ENCODE measurements at regions not wholly inside any gene's neighbourhood (a gene's known extent, or its start where the extent isn't known, plus 50 kb on each side); places are given as distances from the start of the nearest gene placed in this dataset.

- in situ Hi-C loops (cut with MboI) = no loop called here
- ChIA-PET CTCF (no interaction called here), SMC1A (ENCODE audit: uncharacterized antibody, unreplicated experiment) (interaction anchor here (1.2 kb wide), 1 partner anchor 150 kb away, joined by 3 read pairs; no protein-coding TSS in a partner anchor)
Measured at GRCh38 chr5:73304381-73304780, 131.4 kb downstream of the TMEM174 start.

More at GRCh38 chr5:73304381-73304780, 131.4 kb downstream of the TMEM174 start:
- no peaks in the 10 kb centered on the region for H3K4me1 ChIP-seq (ENCODE audit: control insufficient read depth, insufficient read depth, low read length)
- ATAC-seq (no peak), DNase-seq (ENCODE audit: low read depth, low spot score) (no peak), FAIRE-seq (no peak)
- no peak overlapping the region for H3K4me3 ChIP-seq
- ChIA-PET POLR2A (no interaction called here), RAD21 (ENCODE audit: unreplicated experiment) (no interaction called here)
- H3K9me3 ChIP-seq (replicated peaks; ENCODE audit: control insufficient read depth, insufficient read depth, low read length) = no peaks in the 10 kb centered on the region; the same call in 1 of the 3 replicates
- no peaks in the 10 kb centered on the region for H3K79me2 ChIP-seq (ENCODE audit: control insufficient read depth, insufficient read depth, low read length)
- intact Hi-C loops (cut with micrococcal nuclease; ENCODE audit: unreplicated experiment) = no loop called here
- H3K36me3 ChIP-seq (ENCODE audit: control insufficient read depth in 2 of 2, insufficient read depth in 2 of 2, low read length in 1 of 2) = no peaks in the 10 kb centered on the region
- no peak overlapping the region for H2AFZ ChIP-seq (ENCODE audit: control insufficient read depth, low read depth, low read length)
- H3K9ac ChIP-seq (ENCODE audit: control insufficient read depth, insufficient read depth, low read length) = no peak overlapping the region
- TF ChIP-seq ZNF592 (IDR thresholded peaks at IDR 0.05) (no peak), POLR2A (IDR thresholded peaks at IDR 0.05; ENCODE audit: low read depth, low read length) (no peak), PML (IDR thresholded peaks at IDR 0.05; ENCODE audit: low read length) (no peak), CBX3 (IDR thresholded peaks at IDR 0.05; ENCODE audit: borderline replicate concordance, low read depth) (no peak), RCOR1 (conservative IDR thresholded peaks at IDR 0.05; ENCODE audit: low read depth, low read length) (no peak), NRF1 (conservative IDR thresholded peaks at IDR 0.05; ENCODE audit: low read depth, low read length) (no peak), RUNX3 (IDR thresholded peaks at IDR 0.05; ENCODE audit: low read length) (no peak), IKZF1 (conservative IDR thresholded peaks at IDR 0.05) (no peak), GABPA (IDR thresholded peaks at IDR 0.05; ENCODE audit: low read depth) (no peak), CREM (IDR thresholded peaks at IDR 0.05; ENCODE audit: low read depth) (no peak), JUND (IDR thresholded peaks at IDR 0.05; ENCODE audit: low read depth, low read length) (no peak), E2F8 (IDR thresholded peaks at IDR 0.05; ENCODE audit: low read depth, partially characterized antibody) (no peak), TCF7 (IDR thresholded peaks at IDR 0.05; ENCODE audit: borderline replicate concordance) (no peak), JUNB (IDR thresholded peaks at IDR 0.05) (no peak), CHD1 (IDR thresholded peaks at IDR 0.05; ENCODE audit: low read depth, low read length) (no peak), SMAD1 (IDR thresholded peaks at IDR 0.05; ENCODE audit: low read depth, partially characterized antibody) (no peak)
- TF ChIP-seq, protein P1, sequence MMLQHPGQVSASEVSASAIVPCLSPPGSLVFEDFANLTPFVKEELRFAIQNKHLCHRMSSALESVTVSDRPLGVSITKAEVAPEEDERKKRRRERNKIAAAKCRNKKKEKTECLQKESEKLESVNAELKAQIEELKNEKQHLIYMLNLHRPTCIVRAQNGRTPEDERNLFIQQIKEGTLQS (IDR thresholded peaks at IDR 0.05; ENCODE audit: borderline replicate concordance, extremely low read depth, low read depth, low read length) = no peak
- no peak overlapping the region for H3K4me2 ChIP-seq (ENCODE audit: control insufficient read depth, insufficient read depth)
- no peaks in the 10 kb centered on the region for H4K20me1 ChIP-seq (ENCODE audit: control insufficient read depth, insufficient read depth)
- WGBS (ENCODE audit: insufficient coverage, insufficient replicate concordance, low lambda C conversion rate, missing lambda C conversion rate) = 26% methylated on average over 2 of the region's 2 CpGs
- BruUV-seq (replicated peaks) = no TSS peak
- H3K27me3 ChIP-seq (replicated peaks in 1 of 2; ENCODE audit: control insufficient read depth in 2 of 2, insufficient read depth in 2 of 2, low read length in 1 of 2) = peaks cover 8 to 13% of the 10 kb centered on the region in 2 experiments
- H3K27ac ChIP-seq (ENCODE audit: control insufficient read depth, insufficient read depth) = no peak overlapping the region
